ENCODE measurements at regions not wholly inside any gene's neighbourhood (a gene's known extent, or its start where the extent isn't known, plus 50 kb on each side); places are given as distances from the start of the nearest gene placed in this dataset.

GRCh38 chr5:174454890-174455289 is 269.5 kb upstream of the MSX2 start:
- TF ChIP-seq TBP (IDR thresholded peaks at IDR 0.05; ENCODE audit: low read depth, low read length) = no peak
- TF ChIP-seq CTCF (IDR thresholded peaks at IDR 0.05; ENCODE audit: control extremely low read depth in 1 of 3, insufficient read depth in 1 of 3, low read depth in 1 of 3, low read length in 3 of 3) = no peak
- no peak for TF ChIP-seq POLR2AphosphoS5 (IDR thresholded peaks at IDR 0.05; ENCODE audit: low read depth, low read length)
- TF ChIP-seq EZH2 (IDR thresholded peaks at IDR 0.05; ENCODE audit: low read depth, low read length, severe bottlenecking) = no peak
- no peak for TF ChIP-seq USF2 (IDR thresholded peaks at IDR 0.05; ENCODE audit: low read length)
- no peak for TF ChIP-seq CREB1 (IDR thresholded peaks at IDR 0.05)
- TF ChIP-seq POLR2A (IDR thresholded peaks at IDR 0.05; ENCODE audit: control extremely low read depth in 1 of 2, low read depth in 2 of 2, low read length in 2 of 2) = no peak
- no peak for TF ChIP-seq KDM1A (IDR thresholded peaks at IDR 0.05; ENCODE audit: borderline replicate concordance, low read length)
- no peak for TF ChIP-seq SIRT6 (IDR thresholded peaks at IDR 0.05; ENCODE audit: low read length)
